AG09309 (cell line): ENCODE measurements at regions not wholly inside any gene's neighbourhood (a gene's known extent, or its start where the extent isn't known, plus 50 kb on each side); places are given as distances from the start of the nearest gene placed in this dataset.

Experiments
- DNase-seq: peaks from one replicate; pipeline ENCODE4 v3.0.0-alpha.2; 2010; ENCODE audit warnings: low read depth
- H3K4me3 ChIP-seq: 2 replicates; pipeline ENCODE4 v1.5.1; 2011; ENCODE audit warnings: mild to moderate bottlenecking, low read depth, low read length, moderate library complexity; ENCODE audit not compliant: control insufficient read depth
- CTCF ChIP-seq: IDR thresholded peaks from 2 replicates; pipeline ENCODE4 v1.5.1; 2011; ENCODE audit warnings: mild to moderate bottlenecking, low read depth, low read length, inconsistent platforms; ENCODE audit not compliant: insufficient read depth, control insufficient read depth; ENCODE audit errors: missing control alignments

GRCh38 chr21:35528116-35529042 lies 479.3 kb upstream of the RUNX1 start:
- DNase-seq: no peak
- H3K4me3 ChIP-seq: no peak overlapping the region
- TF ChIP-seq CTCF: no peak

- DNase-seq: no peak
- no peak for TF ChIP-seq CTCF
- H3K4me3 ChIP-seq: no peak overlapping the region
These were observed 478.3 kb upstream of the RUNX1 start for GRCh38 chr21:35527358-35527757.

- H3K4me3 ChIP-seq: no peak overlapping the region
- no peak for TF ChIP-seq CTCF
- no peak for DNase-seq
These were observed 476.3 kb upstream of the RUNX1 start for GRCh38 chr21:35525443-35525842.

GRCh38 chr21:35521852-35522505 lies 472.9 kb upstream of the RUNX1 start:
- no peak overlapping the region for H3K4me3 ChIP-seq
- DNase-seq: no peak
- no peak for TF ChIP-seq CTCF

GRCh38 chr21:35521293-35521692 lies 472.2 kb upstream of the RUNX1 start:
- DNase-seq: no peak
- TF ChIP-seq CTCF: no peak
- H3K4me3 ChIP-seq: no peak overlapping the region

GRCh38 chr21:35520856-35521255 lies 471.8 kb upstream of the RUNX1 start:
- no peak overlapping the region for H3K4me3 ChIP-seq
- no peak for DNase-seq
- no peak for TF ChIP-seq CTCF

- DNase-seq: no peak
- no peak overlapping the region for H3K4me3 ChIP-seq
- TF ChIP-seq CTCF: no peak
These were observed 471.2 kb upstream of the RUNX1 start for GRCh38 chr21:35520302-35520701.
